HL-60/S4 (cell line): ENCODE measurements at regions not wholly inside any gene's neighbourhood (a gene's known extent, or its start where the extent isn't known, plus 50 kb on each side); places are given as distances from the start of the nearest gene placed in this dataset.

Experiments
- in situ Hi-C: fragments of 300-500 bp; cut with MboI; formaldehyde crosslinking; loops from 2 replicates; pipeline ENCODE4 v1.14.3; 2022; ENCODE audit warnings: low sequenced_read_pairs

DNA sequence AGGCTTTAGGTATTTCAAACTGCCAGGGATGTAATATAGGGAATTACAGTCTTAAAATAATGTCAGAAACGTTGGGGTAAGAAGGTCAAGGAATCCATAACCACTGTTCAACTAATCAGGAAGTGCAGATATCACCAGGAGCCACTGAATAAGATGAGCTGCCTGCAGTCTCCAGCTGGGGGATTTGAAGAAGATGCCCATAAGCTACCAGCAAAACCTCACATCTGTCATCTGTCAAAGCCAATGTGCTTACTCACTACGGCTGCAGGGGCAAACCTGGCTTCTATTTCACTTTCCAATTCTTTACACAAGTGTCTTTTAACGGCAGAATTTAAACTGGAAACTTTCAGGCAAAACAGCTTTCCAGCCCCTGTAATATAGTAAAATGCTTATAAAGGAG lies 1410.1 kb upstream of the ATXN8OS start:
- in situ Hi-C loops = no loop called here

DNA sequence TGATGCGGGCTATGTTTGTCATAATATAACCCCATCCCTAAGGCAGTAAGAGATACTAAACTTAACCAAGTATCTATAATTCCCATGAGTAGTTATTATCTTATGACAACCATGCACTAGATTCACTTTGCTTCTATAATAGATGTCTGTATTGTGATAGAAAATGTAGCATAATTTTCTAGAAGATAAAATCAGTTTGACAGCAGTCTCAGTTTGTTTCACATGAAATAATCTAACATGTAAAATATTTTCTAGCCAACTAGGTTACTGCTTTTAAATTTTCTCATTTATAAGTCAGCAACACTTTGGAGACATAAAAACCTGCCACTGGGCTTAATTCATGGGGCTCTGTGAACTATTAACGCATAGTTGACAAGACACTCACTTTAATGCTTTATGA lies 1410.7 kb upstream of the ATXN8OS start:
- in situ Hi-C loops = no loop called here

DNA sequence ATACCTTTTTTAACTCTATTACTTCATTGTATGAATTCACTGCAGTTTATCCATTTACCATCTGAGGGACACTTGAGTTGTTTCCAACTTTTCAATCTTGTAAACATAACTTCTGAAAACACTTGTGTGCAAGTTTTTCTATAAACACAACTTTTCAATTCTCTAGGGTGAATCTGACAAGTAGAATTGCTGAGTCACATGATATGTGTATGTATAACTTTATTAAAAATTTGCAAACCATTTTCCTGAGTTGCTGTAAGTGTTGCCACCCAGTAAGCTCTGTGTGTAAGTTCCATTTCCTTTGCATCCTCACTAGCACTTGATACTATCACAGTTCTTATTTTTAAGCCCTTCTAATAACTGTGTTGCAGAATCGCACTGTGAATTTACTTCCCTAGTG lies 1415.6 kb upstream of the ATXN8OS start:
- in situ Hi-C loops = no loop called here

DNA sequence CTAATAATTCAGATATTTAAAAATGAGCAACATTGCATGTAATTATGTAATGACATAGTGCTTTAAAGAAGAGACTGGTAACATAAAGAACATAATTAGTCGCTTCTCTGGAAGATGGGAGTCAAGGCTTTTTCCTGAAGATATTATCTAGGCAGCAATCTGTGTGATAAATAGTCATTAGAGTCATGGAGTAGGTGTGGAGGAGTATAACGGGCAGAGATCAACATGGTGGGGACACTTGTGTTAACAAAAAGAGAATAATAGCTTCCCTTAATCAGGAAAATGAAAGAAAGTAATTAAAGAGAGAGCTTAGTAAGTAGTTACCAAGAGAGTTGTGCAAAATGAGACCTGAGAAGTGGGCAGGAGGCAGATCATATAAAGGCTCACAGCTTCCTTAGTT lies 1417.1 kb upstream of the ATXN8OS start:
- in situ Hi-C loops = no loop called here

DNA sequence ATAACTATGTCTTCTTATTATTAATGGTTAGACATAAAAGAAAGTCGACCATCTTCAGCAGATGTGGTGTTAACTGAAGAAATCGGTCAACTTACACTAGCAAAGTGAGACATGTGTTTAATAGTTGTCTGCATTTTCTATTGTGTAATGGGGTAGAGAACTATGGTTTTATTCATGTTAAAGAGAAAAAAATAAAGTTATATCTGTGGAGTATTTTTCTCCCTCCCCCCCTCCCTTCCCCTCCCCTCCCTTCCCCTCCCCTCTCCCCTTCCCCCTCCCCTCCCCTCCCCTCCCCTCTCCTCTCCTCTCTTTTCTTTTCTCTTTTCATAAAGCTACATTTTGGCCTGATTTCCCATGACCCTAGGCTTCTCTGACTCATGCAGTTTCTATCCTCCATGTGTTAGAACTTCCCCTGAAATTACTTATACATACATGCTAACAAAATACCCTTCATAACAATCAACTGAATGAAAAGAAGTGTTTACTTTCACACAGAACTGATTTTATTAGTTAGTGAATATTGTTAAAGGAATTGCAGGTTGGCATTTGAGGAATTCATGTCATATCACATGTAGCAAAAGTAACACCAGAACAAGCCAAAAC lies 1431.0 kb upstream of the ATXN8OS start:
- in situ Hi-C loops = no loop called here

DNA sequence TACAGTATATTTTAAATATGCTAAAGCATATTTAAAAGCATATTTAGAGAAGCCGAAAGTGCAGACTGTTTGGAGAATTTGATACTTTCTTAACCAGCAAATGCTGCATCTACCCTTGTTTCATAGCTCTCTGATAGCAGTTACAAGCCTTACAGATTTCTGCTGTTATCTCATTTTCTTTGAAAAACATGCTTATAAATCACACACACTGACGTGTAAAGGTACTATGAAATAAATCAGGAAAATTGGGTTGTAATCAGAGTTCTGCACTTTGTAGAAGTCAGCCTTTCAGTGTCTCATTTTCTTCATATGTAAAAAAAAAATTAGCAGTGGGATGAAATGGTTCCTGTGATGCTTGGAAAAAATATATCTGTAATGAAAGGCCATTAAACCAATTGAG lies 1432.4 kb upstream of the ATXN8OS start:
- in situ Hi-C loops = no loop called here

DNA sequence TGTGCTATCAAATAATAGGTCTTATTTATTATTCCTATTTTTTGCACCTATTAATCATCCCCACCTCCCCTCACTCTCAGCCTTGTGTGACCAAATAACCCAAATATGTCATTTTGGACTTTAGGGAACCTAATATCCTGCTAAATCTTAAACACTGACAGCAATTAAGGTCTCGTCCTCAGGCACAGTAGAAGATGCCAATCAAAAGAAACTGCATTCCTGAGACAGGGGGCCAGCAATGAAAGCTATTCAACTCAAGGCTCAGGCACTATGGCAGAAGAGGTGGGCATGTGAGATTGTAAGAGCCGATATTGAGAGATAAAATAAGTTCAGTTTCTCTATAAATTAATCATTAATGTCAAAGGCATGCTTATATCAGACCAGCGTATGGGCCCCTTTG lies 1437.7 kb upstream of the PCDH9 start:
- in situ Hi-C loops = no loop called here

DNA sequence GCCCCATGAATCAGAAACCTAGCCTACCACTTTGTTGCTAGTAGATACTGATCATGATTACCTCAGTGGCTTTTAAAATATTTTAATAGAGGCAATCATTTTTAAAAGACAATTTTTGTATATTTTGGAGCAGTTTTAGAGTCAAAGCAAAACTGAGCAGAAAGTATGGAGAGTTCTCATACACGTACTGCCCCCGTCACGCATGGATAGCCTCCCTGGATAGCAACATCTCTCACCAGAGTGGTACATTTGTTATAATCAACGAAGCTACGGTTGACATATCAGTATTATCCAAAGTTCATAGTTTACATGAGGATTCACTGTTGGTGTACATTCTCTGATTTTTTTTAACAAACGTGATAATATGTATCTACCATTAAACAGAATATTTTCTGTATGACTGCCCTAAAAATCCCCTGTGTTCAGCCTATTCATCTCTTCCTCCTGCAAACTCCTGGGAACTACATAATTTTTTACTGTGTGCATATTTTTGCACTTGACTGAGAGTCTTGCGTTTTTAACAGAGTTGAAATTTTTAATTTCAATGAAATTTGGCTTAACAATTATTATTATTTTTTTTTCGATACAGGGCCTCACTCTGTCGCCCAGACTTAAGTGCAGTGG lies 1436.8 kb upstream of the PCDH9 start:
- in situ Hi-C loops = no loop called here

DNA sequence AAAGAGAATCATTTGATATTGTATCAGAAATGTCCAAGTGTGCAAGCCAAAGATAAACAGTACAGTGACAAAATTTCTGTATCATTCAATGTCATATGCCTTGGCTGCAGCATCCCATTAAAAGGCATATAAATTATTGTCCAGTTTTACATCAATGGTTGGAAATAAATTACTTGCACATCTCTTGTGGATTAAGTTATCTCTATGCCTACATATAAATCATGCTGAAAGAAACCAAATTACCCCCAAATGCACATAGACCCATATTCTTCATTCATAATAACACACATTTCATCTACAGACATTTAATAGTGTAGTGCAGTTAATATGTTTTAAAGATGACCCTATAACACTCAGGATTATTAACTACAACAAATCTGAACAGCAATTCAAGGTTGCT lies 1415.7 kb upstream of the PCDH9 start:
- in situ Hi-C loops = no loop called here

DNA sequence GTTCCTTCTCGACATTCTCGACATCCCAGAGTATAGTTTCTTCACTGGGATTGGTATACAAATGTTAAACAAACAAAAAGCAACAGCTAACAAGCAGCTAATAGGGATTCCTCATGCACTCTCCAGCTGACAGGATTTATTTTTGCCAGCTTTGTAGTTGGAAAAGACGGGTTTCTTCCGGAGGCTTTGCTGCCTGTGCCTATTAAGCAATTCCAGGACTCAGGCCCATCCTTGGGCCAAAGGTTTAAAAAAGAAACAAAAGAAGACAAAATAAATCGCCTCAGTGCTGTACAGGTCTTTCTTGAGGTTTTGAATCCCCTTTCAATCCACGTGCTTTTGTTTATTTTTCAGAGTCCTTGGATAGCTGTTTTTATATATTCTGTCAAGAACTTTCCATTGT lies 1414.5 kb upstream of the PCDH9 start:
- in situ Hi-C loops = no loop called here

DNA sequence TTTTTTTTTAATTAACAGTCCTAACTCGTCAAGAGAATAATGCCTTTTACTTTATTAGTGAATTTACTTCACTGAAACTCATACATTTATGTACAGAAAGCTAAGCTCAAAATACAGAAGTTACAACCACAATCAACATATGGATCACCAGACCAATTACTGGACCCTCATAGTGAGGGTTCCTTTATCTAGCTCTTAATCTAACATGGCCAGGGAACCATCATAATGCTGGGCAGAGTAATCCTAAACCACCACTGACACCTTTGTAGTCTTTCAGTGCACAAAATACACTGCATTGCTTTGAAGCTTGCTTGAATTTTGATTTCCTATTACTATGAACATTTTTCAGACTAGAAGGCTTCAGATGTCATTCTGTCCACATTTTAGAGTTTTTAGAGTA lies 1406.6 kb upstream of the PCDH9 start:
- in situ Hi-C loops = no loop called here

DNA sequence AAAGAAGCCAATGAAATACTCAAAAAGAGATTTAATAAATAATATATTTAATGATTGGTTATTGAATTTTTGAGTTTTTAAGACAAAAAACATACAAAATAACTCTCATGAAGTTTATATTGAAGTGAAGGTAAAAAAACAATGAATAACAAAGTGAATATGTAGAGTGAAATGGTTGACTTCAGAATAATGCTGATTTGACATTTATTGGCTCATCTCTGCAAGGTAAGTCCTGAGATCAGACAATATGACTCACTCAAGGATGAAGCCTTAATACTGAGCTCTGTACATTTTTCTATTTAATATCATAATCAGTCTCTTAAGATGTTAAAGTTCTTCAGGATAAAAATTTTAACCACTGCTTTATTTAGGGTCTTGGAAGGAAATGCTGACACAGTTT lies 1398.9 kb upstream of the PCDH9 start:
- in situ Hi-C loops = no loop called here

DNA sequence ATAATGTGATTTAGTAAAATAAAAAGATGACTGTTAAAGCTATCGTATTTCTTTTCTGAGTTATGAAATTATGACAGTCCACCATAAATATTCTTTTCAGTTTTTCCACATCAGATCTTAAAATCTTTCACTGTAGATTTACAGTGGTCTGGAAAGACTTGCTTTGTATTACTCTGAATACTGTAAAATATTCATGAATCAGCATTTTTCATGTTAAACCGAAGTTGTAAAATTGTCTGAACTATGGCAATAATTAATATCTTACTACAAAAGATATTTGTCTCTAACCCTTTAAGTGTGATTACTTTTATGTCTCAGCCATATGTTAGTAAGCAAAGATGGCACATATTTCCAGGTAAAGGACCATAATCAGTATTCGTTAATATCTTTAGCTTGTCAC lies 1397.2 kb upstream of the PCDH9 start:
- in situ Hi-C loops = no loop called here

DNA sequence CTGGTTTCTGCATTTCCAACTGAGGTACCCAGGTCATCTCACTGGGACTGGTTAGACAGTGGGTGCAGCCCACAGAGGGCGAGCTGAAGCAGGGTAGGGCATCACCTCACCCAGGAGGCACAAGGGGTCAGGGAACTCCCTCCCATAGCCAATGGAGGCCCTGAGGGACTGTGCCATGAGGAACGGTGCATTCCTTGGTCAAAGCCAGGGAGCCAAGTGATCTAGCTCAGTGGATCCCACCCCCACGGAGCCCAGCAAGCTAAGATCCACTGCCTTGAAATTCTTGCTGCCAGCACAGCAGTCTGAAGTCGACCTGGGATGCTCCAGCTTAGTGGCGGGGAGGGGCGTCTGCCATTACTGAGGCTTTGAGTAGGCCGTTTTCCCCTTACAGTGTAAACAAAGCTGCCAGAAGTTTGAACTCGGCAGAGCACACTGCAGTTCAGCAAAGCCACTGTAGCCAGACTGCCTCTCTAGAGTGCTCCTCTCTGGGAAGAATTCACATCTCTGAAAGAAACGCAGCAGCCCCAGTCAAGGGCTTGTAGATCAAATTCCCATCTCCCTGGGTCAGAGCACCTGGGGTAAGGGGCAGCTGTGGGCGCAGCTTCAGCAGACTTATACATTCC lies 1386.6 kb upstream of the PCDH9 start:
- in situ Hi-C loops = no loop called here

DNA sequence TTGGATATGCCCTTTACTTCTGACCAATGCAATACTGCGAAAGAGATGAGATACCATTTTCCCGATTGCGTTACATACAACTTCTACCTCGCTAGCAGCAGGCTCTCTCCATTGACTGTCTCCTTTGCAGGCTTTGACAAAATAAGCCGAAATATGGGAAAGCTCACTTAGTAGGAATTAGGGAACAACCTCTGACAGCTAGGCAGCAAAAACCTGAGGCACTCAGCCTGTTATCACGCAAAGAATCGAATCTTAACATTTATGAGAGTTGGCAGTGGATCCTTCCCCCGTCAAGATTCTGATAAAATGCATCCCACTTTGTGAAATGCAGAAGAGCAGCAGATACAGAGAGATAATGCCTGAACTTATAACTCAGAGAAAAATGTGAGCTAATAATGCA lies 1379.5 kb upstream of the PCDH9 start:
- in situ Hi-C loops = no loop called here

DNA sequence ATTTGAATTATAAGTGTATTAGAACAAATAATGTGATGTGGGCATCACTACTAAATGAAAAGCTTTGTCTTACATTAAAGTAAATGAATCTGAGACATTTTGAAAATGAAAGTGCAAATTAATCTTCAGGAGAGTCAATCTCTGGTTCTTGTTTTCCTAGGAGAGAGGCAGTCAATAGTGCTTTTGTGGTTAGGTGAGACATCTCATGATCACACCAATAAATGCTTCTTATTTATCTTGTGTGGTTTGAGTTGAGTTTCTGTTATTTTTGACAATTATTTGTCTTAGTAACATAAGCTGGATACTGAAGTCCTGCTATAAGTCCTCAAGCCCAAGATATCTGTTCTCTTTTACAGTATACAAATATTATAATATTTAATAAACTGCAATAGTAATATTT lies 1378.0 kb upstream of the PCDH9 start:
- in situ Hi-C loops = no loop called here

DNA sequence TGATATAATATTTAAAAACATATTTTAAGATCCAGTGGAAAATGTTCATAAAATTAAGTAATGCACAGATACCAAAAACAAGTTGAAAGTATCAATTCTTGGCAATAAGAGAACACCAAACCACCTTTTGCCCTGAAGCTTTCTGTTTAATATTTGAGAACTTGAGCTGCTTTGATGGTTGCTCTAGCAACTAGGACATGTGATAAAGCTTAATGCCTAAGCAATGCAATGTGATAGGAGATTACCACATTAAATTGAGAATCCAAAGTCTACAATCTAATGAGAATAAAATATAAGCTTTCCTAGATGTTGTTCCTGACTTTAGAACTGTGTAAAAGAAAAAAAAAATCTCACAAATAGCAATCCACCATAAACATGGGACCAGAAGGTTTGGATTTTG lies 1367.5 kb upstream of the PCDH9 start:
- in situ Hi-C loops = no loop called here

DNA sequence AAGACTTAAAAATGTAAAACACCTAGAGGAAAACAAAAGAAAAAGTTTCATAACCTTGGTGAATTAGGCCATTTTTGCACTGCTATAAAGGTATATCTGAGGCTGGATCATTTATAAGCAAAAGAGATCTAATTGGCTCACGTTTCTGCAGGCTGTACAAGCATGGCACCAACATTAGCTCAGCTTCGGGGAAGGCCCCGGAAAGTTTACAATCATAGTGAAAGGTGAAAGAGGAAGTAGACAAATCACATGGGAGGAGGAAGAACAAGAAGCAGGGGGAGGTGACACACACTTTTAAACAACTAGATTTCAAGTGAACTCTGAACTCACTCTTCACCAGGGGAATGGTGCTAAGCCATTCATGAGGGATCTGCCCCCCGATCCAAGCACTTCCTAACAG lies 1358.5 kb upstream of the PCDH9 start:
- in situ Hi-C loops = no loop called here

DNA sequence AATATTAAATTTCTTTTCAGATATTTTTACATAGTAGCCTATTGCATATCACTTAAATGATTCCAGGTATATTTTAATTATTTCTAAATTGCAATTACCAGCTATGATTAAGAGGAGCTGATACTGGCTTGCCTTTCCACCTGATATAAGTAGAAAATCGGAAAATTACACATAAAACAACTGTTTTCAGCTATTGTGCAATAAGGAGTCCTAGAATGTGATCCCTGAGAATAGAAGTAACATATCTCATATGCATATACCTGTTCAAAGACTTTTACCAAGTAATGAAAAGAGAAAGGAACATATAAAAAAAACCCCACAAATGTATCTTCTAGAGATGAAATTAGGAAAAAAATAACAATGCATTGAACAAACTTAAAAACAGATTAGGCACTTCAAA lies 1354.6 kb upstream of the PCDH9 start:
- in situ Hi-C loops = no loop called here

DNA sequence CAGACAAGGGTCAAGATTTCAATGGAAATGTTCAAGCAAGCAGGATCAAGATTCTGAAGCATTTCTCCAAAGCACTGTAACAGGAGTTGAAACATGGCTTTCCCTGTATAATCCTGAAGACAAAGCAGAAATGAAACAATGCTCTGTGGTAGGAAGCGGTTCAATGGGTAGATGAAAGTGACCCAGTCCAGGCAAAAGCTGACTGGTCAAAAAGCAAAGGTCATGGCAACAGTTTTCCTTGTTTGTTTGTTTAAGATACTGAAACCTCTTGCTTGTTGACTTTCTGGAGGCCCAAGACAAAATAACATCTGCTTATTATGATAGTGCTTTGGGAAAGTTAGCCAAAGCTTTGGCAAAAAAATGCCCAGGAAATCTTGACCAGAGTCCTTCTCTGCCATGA lies 1343.9 kb upstream of the PCDH9 start:
- in situ Hi-C loops = no loop called here

DNA sequence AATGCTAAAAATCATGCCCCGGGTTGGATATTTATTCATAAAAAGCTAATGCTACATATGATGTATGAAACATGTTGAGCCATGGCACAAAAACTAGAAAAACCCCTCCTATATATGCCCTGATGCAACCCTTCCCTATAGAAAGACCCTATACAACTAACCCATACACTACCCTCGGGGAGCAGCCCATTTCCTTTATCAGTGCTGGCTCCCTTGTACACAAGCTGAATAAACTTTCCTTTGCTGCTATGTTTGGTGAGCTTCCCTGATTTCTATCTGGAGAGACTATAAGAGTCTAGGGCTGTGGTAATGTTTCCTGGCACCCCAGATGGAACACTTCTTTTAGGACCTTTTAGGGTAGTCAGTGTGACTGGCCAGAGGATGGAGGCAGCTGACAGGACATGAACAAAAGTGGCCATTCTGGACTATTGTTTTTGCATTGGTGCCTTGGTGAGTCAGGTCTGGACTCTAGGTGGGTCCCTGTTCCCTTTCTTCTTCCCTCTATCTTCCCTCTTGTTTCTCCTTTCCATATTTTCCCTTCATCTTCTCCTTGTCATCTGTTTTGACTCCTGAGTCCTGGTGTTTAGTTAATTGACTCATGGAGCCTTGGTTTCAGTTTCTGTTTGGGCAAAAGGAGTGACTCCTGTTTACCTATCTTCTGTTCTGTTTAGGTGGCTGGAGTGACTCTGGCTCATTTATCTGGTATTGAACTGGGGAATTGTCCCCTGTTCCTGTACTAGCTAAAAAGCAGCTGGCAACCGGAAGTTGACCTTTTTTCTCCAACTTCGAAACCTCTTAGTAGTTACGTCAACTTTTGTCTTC lies 1321.8 kb upstream of the PCDH9 start:
- in situ Hi-C loops = no loop called here

DNA sequence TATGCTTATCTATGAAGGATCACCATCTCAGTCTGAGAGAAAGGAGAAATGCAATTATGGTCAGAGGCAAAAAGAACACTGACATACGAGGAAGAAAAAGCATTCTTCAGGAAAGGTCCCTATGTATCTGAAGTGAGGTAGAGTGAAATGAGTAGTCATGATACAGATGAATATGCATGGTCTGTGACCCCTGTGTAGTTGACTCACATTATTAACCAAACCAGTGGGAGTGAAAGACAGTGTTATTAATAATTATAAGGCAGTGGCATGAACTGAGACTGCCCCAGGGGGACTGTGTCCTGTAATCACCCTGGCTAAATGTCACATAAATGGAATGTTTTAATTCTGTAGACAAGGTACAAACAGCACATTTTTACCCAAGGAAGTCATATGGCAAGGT lies 1320.2 kb upstream of the PCDH9 start:
- in situ Hi-C loops = no loop called here
